ENCODE measurements at regions not wholly inside any gene's neighbourhood (a gene's known extent, or its start where the extent isn't known, plus 50 kb on each side); places are given as distances from the start of the nearest gene placed in this dataset.
"Not testable (repeated sequence)": the region's sequence is repeated elsewhere in the genome, so short reads cannot be mapped to it uniquely, and the experiment has no call there.

GRCh38 chr12:58314610-58315009 lies 373.2 kb downstream of the ATP23 start:
- DNase-seq: no peak

DNA sequence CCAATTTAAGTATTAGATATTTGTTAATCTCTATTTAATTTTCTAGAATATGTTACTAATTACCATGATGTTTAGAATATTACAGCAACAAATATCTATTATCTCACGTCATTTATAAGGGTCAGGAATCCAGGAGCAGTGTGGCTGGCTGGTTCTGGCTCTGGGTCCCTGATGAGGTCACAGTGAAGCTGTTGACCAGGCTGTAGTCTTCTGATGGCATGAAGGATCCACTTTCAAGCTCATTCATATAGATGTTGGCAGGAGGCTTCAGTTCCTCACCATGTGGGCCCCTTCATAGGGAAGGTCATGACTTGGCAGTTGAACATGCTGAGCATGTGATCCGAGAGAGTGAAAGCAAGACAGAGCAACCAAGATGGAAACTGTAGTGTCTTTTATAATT lies 375.6 kb downstream of the ATP23 start:
- no peak for DNase-seq

GRCh38 chr12:58321414-58321813 lies 380.0 kb downstream of the ATP23 start:
- DNase-seq: no peak

GRCh38 chr12:58323676-58324075 lies 382.3 kb downstream of the ATP23 start:
- DNase-seq: no peak

- DNase-seq: no peak
Observed at GRCh38 chr12:58325561-58325960, 384.2 kb downstream of the ATP23 start.

DNA sequence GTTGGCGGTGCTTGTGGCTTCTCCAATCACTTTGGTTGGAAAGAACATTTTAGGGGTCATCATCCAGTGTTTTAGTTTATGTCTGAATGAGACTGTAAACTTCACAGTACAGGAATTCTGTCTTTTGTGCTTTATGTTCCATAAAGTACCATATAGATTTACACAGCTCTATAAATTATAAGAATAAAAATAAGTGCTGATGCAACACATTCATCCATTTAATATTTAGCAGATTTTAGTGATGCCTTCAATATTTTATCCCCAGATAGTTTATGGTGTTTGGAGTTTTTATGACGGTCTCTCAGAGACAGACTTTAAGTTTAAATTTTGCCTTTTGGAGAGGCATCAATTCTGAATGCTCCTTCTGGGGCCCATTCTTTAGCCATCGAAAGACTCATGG lies 385.2 kb downstream of the ATP23 start:
- no peak for DNase-seq

DNA sequence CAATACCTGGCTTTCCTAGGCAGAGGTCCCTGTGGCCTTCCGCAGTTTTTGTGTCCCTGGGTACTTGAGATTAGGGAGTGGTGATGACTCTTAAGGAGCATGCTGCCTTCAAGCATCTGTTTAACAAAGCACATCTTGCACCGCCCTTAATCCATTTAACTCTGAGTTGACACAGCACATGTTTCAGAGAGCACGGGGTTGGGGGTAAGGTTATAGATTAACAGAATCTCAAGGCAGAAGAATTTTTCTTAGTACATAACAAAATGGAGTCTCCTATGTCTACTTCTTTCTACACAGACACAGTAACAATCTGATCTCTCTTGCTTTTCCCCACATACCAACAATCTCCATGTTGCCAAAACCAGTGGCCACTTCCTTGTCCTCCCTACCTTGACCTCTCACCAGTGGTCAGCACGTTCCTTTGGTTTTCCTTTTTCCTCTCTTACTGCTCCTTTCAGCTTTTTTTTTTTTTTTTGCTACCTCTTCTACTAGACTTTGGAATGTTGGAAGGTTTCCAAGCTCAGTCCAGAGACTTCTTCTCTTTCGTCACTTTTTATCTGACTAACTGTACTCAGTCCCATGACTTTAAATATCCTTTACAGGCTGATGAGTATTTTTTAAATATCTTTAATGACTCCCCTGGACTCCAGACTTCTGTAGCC lies 395.3 kb downstream of the ATP23 start:
- DNase-seq: not testable (repeated sequence)

- DNase-seq: not testable (repeated sequence)
Observed at GRCh38 chr12:58337539-58337938, 396.2 kb downstream of the ATP23 start.

- DNase-seq: no peak
Observed at GRCh38 chr12:58341791-58342190, 400.4 kb downstream of the ATP23 start.

DNA sequence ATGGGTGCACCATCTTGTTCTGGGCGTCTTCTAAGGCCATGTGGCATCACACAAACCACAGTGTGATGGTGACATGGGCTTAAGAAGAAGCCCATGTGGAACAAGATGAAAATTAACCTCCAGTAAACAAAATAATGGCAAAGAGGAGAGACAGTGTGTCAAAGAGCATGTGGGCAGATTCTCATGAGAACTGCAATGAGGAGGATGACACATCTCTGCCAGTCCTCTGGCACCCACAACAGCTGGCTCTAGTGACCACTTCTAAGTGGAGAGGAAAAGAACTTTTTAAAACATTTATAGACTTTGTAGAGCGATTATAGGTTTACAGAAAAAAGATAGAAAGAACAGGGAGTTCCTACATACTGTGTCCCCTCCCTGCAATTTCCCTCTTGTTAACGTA lies 401.4 kb downstream of the ATP23 start:
- no peak for DNase-seq

GRCh38 chr12:58346032-58346632 lies 404.8 kb downstream of the ATP23 start:
- DNase-seq: peak; percentile 9

- no peak for DNase-seq
Observed at GRCh38 chr12:58347188-58347587, 405.8 kb downstream of the ATP23 start.

- DNase-seq: no peak
Observed at GRCh38 chr12:58347691-58348090, 406.3 kb downstream of the ATP23 start.

GRCh38 chr12:58349161-58349560 lies 407.8 kb downstream of the ATP23 start:
- DNase-seq: no peak

GRCh38 chr12:58356794-58357193 lies 415.4 kb downstream of the ATP23 start:
- no peak for DNase-seq

DNA sequence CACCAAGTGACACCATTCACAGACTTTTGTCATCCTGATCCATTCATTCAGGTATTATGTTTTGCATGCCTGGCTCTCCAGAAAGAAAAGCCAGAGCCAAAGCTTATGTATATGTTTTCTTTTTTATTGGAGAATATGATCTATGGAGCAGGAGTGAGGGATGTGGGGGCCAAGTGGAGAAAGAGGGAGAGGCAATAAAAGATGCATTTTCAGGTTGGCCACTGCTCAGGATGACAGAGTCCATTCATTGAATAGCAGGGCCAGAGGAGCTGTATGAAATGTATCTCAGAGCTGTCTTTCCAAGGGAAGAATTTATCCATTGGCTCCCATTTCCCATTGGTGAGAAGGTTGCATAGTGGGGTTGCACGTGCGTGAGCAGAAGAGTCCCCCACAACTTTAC lies 416.1 kb downstream of the ATP23 start:
- DNase-seq: no peak

DNA sequence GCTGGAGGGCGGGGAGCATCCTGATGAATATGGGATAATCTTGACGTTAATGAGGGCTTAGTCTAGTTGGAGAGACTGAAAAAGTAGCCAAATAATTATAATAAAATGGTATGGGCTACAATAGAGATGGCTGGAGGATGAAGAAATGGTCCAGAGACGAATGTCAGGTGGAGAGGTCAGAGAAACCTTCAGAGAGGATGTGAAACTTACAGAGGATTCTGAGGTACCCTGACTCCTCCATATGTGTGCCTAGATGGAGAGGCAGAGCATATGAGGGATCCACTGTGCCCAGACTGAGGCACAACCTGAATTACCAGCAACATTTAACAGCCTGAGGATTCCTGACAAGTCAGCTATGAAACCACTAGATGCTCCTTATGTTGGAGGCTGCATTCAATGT lies 417.0 kb downstream of the ATP23 start:
- DNase-seq: no peak

GRCh38 chr12:58359084-58359483 lies 417.7 kb downstream of the ATP23 start:
- DNase-seq: no peak

- DNase-seq: no peak
Observed at GRCh38 chr12:58361056-58361455, 419.7 kb downstream of the ATP23 start.

GRCh38 chr12:58363971-58364370 lies 422.6 kb downstream of the ATP23 start:
- no peak for DNase-seq

DNA sequence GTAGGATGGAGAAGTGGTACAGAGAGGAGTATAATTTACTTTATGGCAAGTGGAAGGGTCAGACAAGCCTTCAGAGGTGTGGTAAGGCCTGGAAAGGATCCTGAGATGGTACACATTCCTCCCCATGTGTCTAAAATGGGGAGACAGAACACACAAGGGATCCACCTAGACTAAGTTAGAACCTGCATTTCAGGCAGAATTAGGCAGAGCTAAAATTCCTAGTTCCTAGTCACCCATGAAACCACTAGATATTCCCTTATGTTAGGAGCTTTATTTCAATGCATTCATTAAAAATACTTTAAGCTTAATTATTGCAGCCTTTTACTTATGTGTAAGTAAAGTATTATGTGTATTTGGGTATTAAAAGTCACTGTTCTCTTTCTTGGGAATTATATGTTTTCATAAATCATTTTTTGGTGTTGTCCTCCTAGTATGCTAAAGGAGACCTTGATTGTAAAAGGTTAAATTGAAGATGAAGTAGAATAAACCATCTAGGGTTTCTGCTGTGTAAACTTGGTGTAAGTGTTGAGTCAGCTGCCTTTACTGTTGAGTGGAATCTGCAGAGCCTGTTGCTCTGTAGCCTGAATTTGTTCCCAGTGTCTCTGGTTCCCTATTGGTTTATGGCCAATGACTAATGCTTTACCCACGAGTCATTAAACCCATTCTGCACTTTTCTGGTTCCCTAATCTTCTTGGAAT lies 423.2 kb downstream of the ATP23 start:
- no peak for DNase-seq

DNA sequence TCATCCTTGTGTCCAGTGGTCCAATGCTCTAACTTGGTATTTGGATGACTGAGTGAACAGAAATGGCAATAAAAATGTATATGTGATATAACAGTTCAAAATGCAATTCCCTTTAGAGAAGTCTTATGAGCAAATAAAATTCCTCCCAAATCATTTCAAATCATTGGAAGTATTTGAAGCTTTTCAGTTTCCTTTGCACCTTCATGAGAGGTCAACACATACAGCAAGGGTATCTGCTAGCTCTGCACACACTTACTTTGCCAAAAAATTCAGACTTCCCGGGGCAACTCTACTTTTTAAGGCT lies 423.7 kb downstream of the ATP23 start:
- no peak for DNase-seq

GRCh38 chr12:58367041-58367440 lies 425.7 kb downstream of the ATP23 start:
- DNase-seq: no peak

- DNase-seq: no peak
Observed at GRCh38 chr12:58368001-58368400, 426.6 kb downstream of the ATP23 start.

- DNase-seq: no peak
Observed at GRCh38 chr12:58369576-58369975, 428.2 kb downstream of the ATP23 start.
